HG03045 (cell line): ENCODE measurements at regions not wholly inside any gene's neighbourhood (a gene's known extent, or its start where the extent isn't known, plus 50 kb on each side); places are given as distances from the start of the nearest gene placed in this dataset.

Experiments used
- ATAC-seq: cut with Tn5 transposase; IDR thresholded peaks from one replicate; pipeline ENCODE4 v1.9.1; 2021; ENCODE audit warnings: mild to moderate bottlenecking, moderate library complexity; ENCODE audit not compliant: unreplicated experiment

GRCh38 chr2:193980599-193980998, 1676.4 kb upstream of the SLC39A10 start:
- no peak for ATAC-seq

- ATAC-seq: no peak
Observed at GRCh38 chr2:193973781-193974180, 1683.2 kb upstream of the SLC39A10 start.

- ATAC-seq: no peak
Observed at GRCh38 chr2:193966590-193966989, 1690.4 kb upstream of the SLC39A10 start.

- no peak for ATAC-seq
Observed at GRCh38 chr2:193965263-193965662, 1691.8 kb upstream of the SLC39A10 start.

GRCh38 chr2:193963472-193964119, 1693.4 kb upstream of the SLC39A10 start:
- ATAC-seq: no peak

- ATAC-seq: no peak
Observed at GRCh38 chr2:193946806-193947205, 1710.2 kb upstream of the SLC39A10 start.

- no peak for ATAC-seq
Observed at GRCh38 chr2:193943406-193943960, 1713.5 kb upstream of the SLC39A10 start.

- ATAC-seq: no peak
Observed at GRCh38 chr2:193935114-193935513, 1721.9 kb upstream of the SLC39A10 start.

- ATAC-seq: no peak
Observed at GRCh38 chr2:193929131-193929530, 1727.9 kb upstream of the SLC39A10 start.

- ATAC-seq: no peak
Observed at GRCh38 chr2:193907561-193907960, 1712.8 kb upstream of the TMEFF2 start.

GRCh38 chr2:193900292-193900691, 1705.6 kb upstream of the TMEFF2 start:
- ATAC-seq: no peak

- ATAC-seq: no peak
Observed at GRCh38 chr2:193895226-193895625, 1700.5 kb upstream of the TMEFF2 start.

- ATAC-seq: no peak
Observed at GRCh38 chr2:193894081-193894480, 1699.3 kb upstream of the TMEFF2 start.

- ATAC-seq: no peak
Observed at GRCh38 chr2:193891023-193891422, 1696.3 kb upstream of the TMEFF2 start.

GRCh38 chr2:193885419-193885818, 1690.7 kb upstream of the TMEFF2 start:
- no peak for ATAC-seq

GRCh38 chr2:193883820-193884219, 1689.1 kb upstream of the TMEFF2 start:
- no peak for ATAC-seq

GRCh38 chr2:193876980-193877379, 1682.2 kb upstream of the TMEFF2 start:
- no peak for ATAC-seq

- ATAC-seq: no peak
Observed at GRCh38 chr2:193869564-193869963, 1674.8 kb upstream of the TMEFF2 start.

- ATAC-seq: no peak
Observed at GRCh38 chr2:193868833-193869232, 1674.1 kb upstream of the TMEFF2 start.

- no peak for ATAC-seq
Observed at GRCh38 chr2:193868132-193868531, 1673.4 kb upstream of the TMEFF2 start.

GRCh38 chr2:193867454-193867853, 1672.7 kb upstream of the TMEFF2 start:
- ATAC-seq: no peak

- no peak for ATAC-seq
Observed at GRCh38 chr2:193861557-193861956, 1666.8 kb upstream of the TMEFF2 start.

- ATAC-seq: no peak
Observed at GRCh38 chr2:193847991-193848390, 1653.3 kb upstream of the TMEFF2 start.
